Body of pancreas (tissue), 4 donors: ENCODE measurements at regions not wholly inside any gene's neighbourhood (a gene's known extent, or its start where the extent isn't known, plus 50 kb on each side); places are given as distances from the start of the nearest gene placed in this dataset.

ENCODE experiments used
- ATAC-seq: fragments of 150-250 bp; one replicate; pipeline ENCODE4 v1.9.1; 2016
- DNase-seq, 4 donors: peaks; one replicate each; pipeline ENCODE4 v3.0.0-alpha.2; 2019
- H3K27ac ChIP-seq, 4 donors: fragments of 200-600 bp; sonication (generic); 1 replicate in 3 of 4; 2 replicates in 1 of 4; pipeline versions ENCODE4 v1.5.1 to v1.6.1; 2016 to 2019; ENCODE audit warnings: mild to moderate bottlenecking in 1 of 4, mixed read lengths in 1 of 4, moderate library complexity in 1 of 4
- H3K27me3 ChIP-seq, 2 donors: fragments of 200-600 bp; sonication (generic); one replicate each; pipeline ENCODE4 v1.6.0; 2016; ENCODE audit warnings: mild to moderate bottlenecking in 1 of 2
- H3K36me3 ChIP-seq, 2 donors: fragments of 200-600 bp; sonication (generic); replicated peaks in 1 of 2; 2 replicates each; pipeline ENCODE4 v1.5.1; 2016; ENCODE audit warnings: low read depth in 2 of 2; ENCODE audit not compliant: insufficient read depth in 1 of 2
- H3K4me1 ChIP-seq: fragments of 200-600 bp; sonication (generic); one replicate; pipeline ENCODE4 v1.6.0; 2016
- H3K4me3 ChIP-seq, 2 donors: fragments of 200-600 bp; sonication (generic); 1 replicate in 1 of 2; 2 replicates in 1 of 2; pipeline ENCODE4 v1.5.1; 2016 to 2019
- H3K9me3 ChIP-seq, 3 donors: fragments of 200-600 bp; sonication (generic); 1 replicate in 2 of 3; 2 replicates in 1 of 3; pipeline ENCODE4 v1.5.1; 2016
- CTCF ChIP-seq, 7 experiments: fragments of 450-650 bp in 4 of 7; fragments of 200-600 bp in 3 of 7; sonication (generic) in 3 of 7; IDR thresholded peaks; one replicate each; pipeline ENCODE4 v1.5.1; 2016 to 2019; ENCODE audit warnings: antibody characterized with exemption in 7 of 7
- POLR2A ChIP-seq, 3 donors: fragments of 450-650 bp; IDR thresholded peaks; one replicate each; pipeline ENCODE4 v1.6.1; 2016; ENCODE audit warnings: antibody characterized with exemption in 3 of 3, mild to moderate bottlenecking in 2 of 3
- WGBS, 2 donors: methylation state at CpG; one replicate each; pipeline ENCODE4 v1.1.5; 2017; 5-methylcytosine and 5-hydroxymethylcytosine counted together
- intact Hi-C: fragments of 100-400 bp; cut with DNase I; formaldehyde crosslinking; loops from one replicate; pipeline ENCODE4 v1.15.1; 2023

- intact Hi-C loops, result no loop called here
- ATAC-seq (peak; percentile 52), DNase-seq (peak; percentile 28 to 47 (median 36))
- Histone ChIP-seq H3K4me3 (no peak overlapping the region), H3K4me1 (peaks cover 25% of the 10 kb centered on the region), H3K27ac (no peak overlapping the region), H3K27me3 (no peaks in the 10 kb centered on the region), H3K36me3 (no peaks in the 10 kb centered on the region), H3K9me3 (no peaks in the 10 kb centered on the region)
- WGBS, 2 donors, result 83 to 91% methylated on average over 4 of the region's 4 CpGs
- no peak for TF ChIP-seq POLR2A (IDR thresholded peaks at IDR 0.05)
- TF ChIP-seq CTCF (IDR thresholded peaks at IDR 0.05), result no peak
Observed at GRCh38 chr12:91272461-91273063, 89.9 kb upstream of the DCN start.

GRCh38 chr12:91271185-91271584, 88.6 kb upstream of the DCN start:
- Histone ChIP-seq H3K4me3 (no peak overlapping the region), H3K27me3 (no peaks in the 10 kb centered on the region), H3K4me1 (peaks cover 15% of the 10 kb centered on the region), H3K27ac (no peak overlapping the region), H3K36me3 (no peaks in the 10 kb centered on the region), H3K9me3 (no peaks in the 10 kb centered on the region)
- WGBS, 2 donors, result 74 to 77% methylated on average over 4 of the region's 4 CpGs
- no peak for TF ChIP-seq POLR2A (IDR thresholded peaks at IDR 0.05)
- TF ChIP-seq CTCF (IDR thresholded peaks at IDR 0.05), result no peak
- DNase-seq, result no peak
- intact Hi-C loops, result no loop called here
- no peak for ATAC-seq

GRCh38 chr12:91267039-91267438, 84.4 kb upstream of the DCN start:
- DNase-seq, result no peak
- no peaks in the 10 kb centered on the region for H3K36me3 ChIP-seq
- intact Hi-C loops, result no loop called here
- H3K9me3 ChIP-seq, result no peaks in the 10 kb centered on the region
- no peak for ATAC-seq
- no peaks in the 10 kb centered on the region for H3K4me1 ChIP-seq
- no peaks in the 10 kb centered on the region for H3K27me3 ChIP-seq
- TF ChIP-seq POLR2A (IDR thresholded peaks at IDR 0.05) (no peak), CTCF (IDR thresholded peaks at IDR 0.05) (no peak)
- no peak overlapping the region for H3K4me3 ChIP-seq
- H3K27ac ChIP-seq, result no peak overlapping the region

- Histone ChIP-seq H3K27ac (no peak overlapping the region), H3K4me3 (no peak overlapping the region), H3K4me1 (no peaks in the 10 kb centered on the region), H3K9me3 (no peaks in the 10 kb centered on the region), H3K36me3 (no peaks in the 10 kb centered on the region), H3K27me3 (no peaks in the 10 kb centered on the region)
- intact Hi-C loops, result no loop called here
- DNase-seq (no peak), ATAC-seq (no peak)
- TF ChIP-seq CTCF (IDR thresholded peaks at IDR 0.05) (no peak), POLR2A (IDR thresholded peaks at IDR 0.05) (no peak)
- WGBS, 2 donors, result 58 to 61% methylated on average over 2 of the region's 2 CpGs
Observed at GRCh38 chr12:91264178-91264577, 81.6 kb upstream of the DCN start.
